Right lobe of liver (tissue), 6 donors: ENCODE measurements at regions not wholly inside any gene's neighbourhood (a gene's known extent, or its start where the extent isn't known, plus 50 kb on each side); places are given as distances from the start of the nearest gene placed in this dataset.

Experiments
- ATAC-seq, 4 donors: fragments of 200-7000 bp; cut with Tn5 transposase; one replicate each; pipeline ENCODE4 v1.9.1; 2020; ENCODE audit warnings: mild to moderate bottlenecking in 4 of 4, moderate library complexity in 4 of 4
- DNase-seq, 3 donors: peaks; one replicate each; pipeline ENCODE4 v3.0.0-alpha.2; 2020
- H3K27ac ChIP-seq, 3 donors: fragments of 200-600 bp; one replicate each; pipeline ENCODE4 v1.8.0; 2022
- H3K27me3 ChIP-seq, 2 donors: fragments of 200-600 bp; one replicate each; pipeline ENCODE4 v1.8.0; 2022
- H3K36me3 ChIP-seq, 4 donors: fragments of 200-600 bp; sonication (generic) in 1 of 4; one replicate each; pipeline versions ENCODE4 v1.5.1 to v1.8.0; 2017 to 2022; ENCODE audit warnings: control low read depth in 1 of 4
- H3K4me1 ChIP-seq, 4 donors: fragments of 200-600 bp; sonication (generic) in 1 of 4; one replicate each; pipeline versions ENCODE4 v1.5.1 to v1.8.0; 2017 to 2022; ENCODE audit warnings: control low read depth in 1 of 4
- H3K4me3 ChIP-seq, 3 donors: fragments of 200-600 bp; one replicate each; pipeline ENCODE4 v1.8.0; 2022
- H3K9me3 ChIP-seq, 4 donors: fragments of 200-600 bp; sonication (generic) in 1 of 4; one replicate each; pipeline versions ENCODE4 v1.5.1 to v1.8.0; 2017 to 2022; ENCODE audit warnings: control low read depth in 1 of 4
- CTCF ChIP-seq, 4 donors: fragments of 200-600 bp in 3 of 4; fragments of 450-650 bp in 1 of 4; IDR thresholded peaks; one replicate each; pipeline versions ENCODE4 v1.5.1 to v1.8.0; 2016 to 2022; ENCODE audit warnings: antibody characterized with exemption in 4 of 4, mild to moderate bottlenecking in 2 of 4
- POLR2A ChIP-seq: fragments of 450-650 bp; IDR thresholded peaks from one replicate; pipeline ENCODE4 v1.6.1; 2017; ENCODE audit warnings: antibody characterized with exemption, mild to moderate bottlenecking
- WGBS: methylation state at CpG from one replicate; pipeline ENCODE4 v1.1.6; 2018; ENCODE audit warnings: low coverage, low lambda C conversion rate; ENCODE audit not compliant: insufficient coverage; ENCODE audit errors: missing lambda C conversion rate; 5-methylcytosine and 5-hydroxymethylcytosine counted together
- intact Hi-C, 2 donors: fragments of 100-400 bp; cut with DNase I; formaldehyde crosslinking; loops; one replicate each; pipeline versions ENCODE4 v1.11.2 to v1.14.1; 2022
- donor health status: DM: no; HTN: yes; CAD: no.
- donor health status: DM: no; HTN: no; CAD: no.
- donor health status: DM: no; HTN: no; CAD: no.
- donor health status: DM: no; HTN: yes; CAD: no.
- donor health status: DM: no; HTN: yes; CAD: no.

DNA sequence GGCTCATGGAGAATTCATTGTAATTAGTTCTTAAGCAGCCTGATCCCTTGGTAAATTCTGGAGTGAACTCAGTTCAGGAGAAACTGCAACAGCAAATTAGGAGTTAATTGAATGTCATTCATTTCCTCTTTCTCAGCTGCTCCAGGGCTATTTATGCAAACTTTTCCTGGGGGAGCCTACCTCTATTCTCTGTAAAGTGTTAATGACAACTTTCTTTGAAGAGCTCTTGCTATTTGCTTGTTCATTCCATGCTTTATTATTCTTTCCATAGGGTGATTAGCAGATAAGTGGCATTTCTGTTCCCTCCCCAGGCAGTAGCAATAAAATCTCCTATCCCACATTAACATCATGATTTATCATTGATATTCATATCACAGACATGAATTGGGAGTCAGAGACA lies 267.6 kb upstream of the DDI1 start:
- Histone ChIP-seq H3K9me3 (no peaks in the 10 kb centered on the region), H3K27ac (no peak overlapping the region), H3K4me1 (no peaks in the 10 kb centered on the region), H3K36me3 (no peaks in the 10 kb centered on the region), H3K27me3 (no peaks in the 10 kb centered on the region), H3K4me3 (no peak overlapping the region)
- TF ChIP-seq POLR2A (no peak), CTCF (IDR thresholded peaks at IDR 0.05) (no peak)
- intact Hi-C loops = no loop called here
- no peak for ATAC-seq
- no peak for DNase-seq

- H3K4me1 ChIP-seq = no peaks in the 10 kb centered on the region
- no peaks in the 10 kb centered on the region for H3K36me3 ChIP-seq
- no peaks in the 10 kb centered on the region for H3K9me3 ChIP-seq
- DNase-seq = no peak
- H3K27me3 ChIP-seq = no peaks in the 10 kb centered on the region
- 41% methylated on average over 2 of the region's 2 CpGs for WGBS
- intact Hi-C loops = no loop called here
- ATAC-seq = no peak
- H3K4me3 ChIP-seq = no peak overlapping the region
- no peak for TF ChIP-seq POLR2A
- no peak overlapping the region for H3K27ac ChIP-seq
Observed at GRCh38 chr11:103773059-103773458, 263.4 kb upstream of the DDI1 start.

DNA sequence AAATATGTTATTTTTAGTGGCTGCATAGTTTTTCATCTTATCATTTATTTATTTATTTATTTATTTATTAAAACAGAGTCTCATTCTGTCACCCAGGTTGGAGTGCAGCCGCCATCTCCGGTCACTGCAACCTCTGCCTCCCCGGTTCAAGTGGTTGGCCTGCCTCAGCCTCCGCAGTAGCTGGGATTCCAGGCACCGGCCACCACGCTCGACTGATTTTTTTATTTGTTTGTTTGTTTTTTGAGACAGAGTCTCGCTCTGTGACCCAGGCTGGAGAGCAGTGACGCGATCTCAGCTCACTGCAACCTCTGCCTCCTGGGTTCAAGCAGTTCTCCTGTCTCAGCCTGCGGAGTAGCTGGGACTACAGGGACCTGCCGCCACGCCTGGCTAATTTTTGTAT lies 262.9 kb upstream of the DDI1 start:
- H3K4me1 ChIP-seq = no peaks in the 10 kb centered on the region
- no peaks in the 10 kb centered on the region for H3K36me3 ChIP-seq
- H3K27me3 ChIP-seq = no peaks in the 10 kb centered on the region
- H3K4me3 ChIP-seq = no peak overlapping the region
- DNase-seq (no peak), ATAC-seq (no peak)
- H3K27ac ChIP-seq = no peak overlapping the region
- intact Hi-C loops = no loop called here
- H3K9me3 ChIP-seq = no peaks in the 10 kb centered on the region
- 100% methylated on average over 3 of the region's 13 CpGs for WGBS
- TF ChIP-seq POLR2A (no peak), CTCF (IDR thresholded peaks at IDR 0.05) (no peak)

DNA sequence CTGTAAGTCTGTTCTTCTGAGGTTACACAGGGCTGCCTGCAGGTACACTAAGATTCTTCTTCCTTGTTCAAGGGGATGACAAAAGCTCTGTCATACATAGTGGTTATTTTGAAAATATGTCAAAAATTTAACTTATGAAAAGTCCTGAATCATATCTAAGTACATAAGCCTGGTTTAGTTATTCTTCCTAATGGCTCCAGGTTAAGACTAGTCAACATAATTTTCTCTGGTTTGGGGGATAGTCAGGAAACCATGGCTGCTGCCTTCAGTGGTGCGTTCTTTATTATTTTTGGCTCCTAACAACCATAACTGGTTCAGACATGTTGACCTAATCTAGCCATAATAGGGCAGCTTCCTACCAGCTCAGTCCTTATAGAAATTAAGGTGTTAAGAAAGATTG lies 257.4 kb upstream of the DDI1 start:
- Histone ChIP-seq H3K9me3 (no peaks in the 10 kb centered on the region), H3K4me1 (no peaks in the 10 kb centered on the region), H3K27ac (no peak overlapping the region), H3K27me3 (no peaks in the 10 kb centered on the region), H3K36me3 (no peaks in the 10 kb centered on the region), H3K4me3 (no peak overlapping the region)
- TF ChIP-seq POLR2A (no peak), CTCF (IDR thresholded peaks at IDR 0.05) (no peak)
- 50% methylated on average over 1 of the region's 1 CpG for WGBS
- no peak for ATAC-seq
- DNase-seq = no peak
- intact Hi-C loops = no loop called here

DNA sequence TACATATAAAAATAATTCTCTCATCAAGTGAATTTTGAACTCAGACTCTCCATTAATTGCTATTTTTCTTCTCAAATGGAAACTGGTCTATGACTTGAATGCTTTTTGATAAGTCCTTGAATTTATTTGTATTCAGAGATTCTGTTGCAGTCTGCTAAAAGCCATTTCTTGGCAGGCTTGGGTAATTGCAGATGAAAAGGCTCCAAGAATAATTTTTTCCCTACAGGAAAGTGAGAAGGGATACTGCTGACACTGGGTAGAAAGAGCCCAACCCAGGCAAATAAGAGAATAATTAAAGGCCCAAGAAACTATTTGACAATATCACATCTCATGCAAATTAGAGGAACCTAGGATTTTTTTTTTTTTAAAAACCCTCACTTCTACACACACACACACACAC lies 246.5 kb upstream of the DDI1 start:
- Histone ChIP-seq H3K4me3 (no peak overlapping the region), H3K4me1 (no peaks in the 10 kb centered on the region), H3K9me3 (peaks cover 0 to 3% (median 0%) of the 10 kb centered on the region in 4 donors), H3K27me3 (no peaks in the 10 kb centered on the region), H3K36me3 (no peaks in the 10 kb centered on the region), H3K27ac (no peak overlapping the region)
- intact Hi-C loops = no loop called here
- DNase-seq = no peak
- TF ChIP-seq CTCF (IDR thresholded peaks at IDR 0.05) = no peak
- no peak for TF ChIP-seq POLR2A
- ATAC-seq = no peak
